GM23338 (cell line): ENCODE measurements at regions not wholly inside any gene's neighbourhood (a gene's known extent, or its start where the extent isn't known, plus 50 kb on each side); places are given as distances from the start of the nearest gene placed in this dataset.

ENCODE experiments used
- CTCF ChIP-seq, 2 experiments: fragments of 200-600 bp in 1 of 2; sonication (generic) in 1 of 2; conservative IDR thresholded peaks; 2 replicates each; pipeline versions ENCODE4 v1.5.1 to v1.6.1; 2016 to 2017; ENCODE audit warnings: antibody characterized with exemption in 2 of 2, low read depth in 2 of 2, mild to moderate bottlenecking in 2 of 2, moderate library complexity in 1 of 2
- EZH2 ChIP-seq: fragments of 200-600 bp; sonication (generic); IDR thresholded peaks from one replicate; pipeline ENCODE4 v1.8.0; 2017; ENCODE audit warnings: antibody characterized with exemption, mild to moderate bottlenecking, low read depth; ENCODE audit not compliant: unreplicated experiment
- EZH2phosphoT487 ChIP-seq: fragments of 200-600 bp; sonication (generic); IDR thresholded peaks from one replicate; pipeline ENCODE4 v1.8.1; 2018; ENCODE audit warnings: antibody characterized with exemption; ENCODE audit not compliant: unreplicated experiment
- JUNB ChIP-seq: IDR thresholded peaks from one replicate; pipeline ENCODE4 v1.6.1; 2016; ENCODE audit warnings: antibody characterized with exemption; ENCODE audit not compliant: unreplicated experiment
- POLR2AphosphoS5 ChIP-seq: IDR thresholded peaks from 2 replicates; pipeline ENCODE4 v1.6.1; 2016; ENCODE audit warnings: antibody characterized with exemption, low read depth
- REST ChIP-seq: IDR thresholded peaks from one replicate; pipeline ENCODE4 v1.6.1; 2018; ENCODE audit warnings: antibody characterized with exemption; ENCODE audit not compliant: unreplicated experiment

- no peak for TF ChIP-seq CTCF (conservative IDR thresholded peaks at IDR 0.05; ENCODE audit: low read depth in 2 of 2)
- TF ChIP-seq REST: no peak
- no peak for TF ChIP-seq POLR2AphosphoS5
- TF ChIP-seq EZH2: no peak
- TF ChIP-seq JUNB: no peak
- TF ChIP-seq EZH2phosphoT487: no peak
These were observed 213.3 kb downstream of the GBA3 start for GRCh38 chr4:22906045-22906444.
